ENCODE measurements at regions not wholly inside any gene's neighbourhood (a gene's known extent, or its start where the extent isn't known, plus 50 kb on each side); places are given as distances from the start of the nearest gene placed in this dataset.
"Not testable (repeated sequence)": the region's sequence is repeated elsewhere in the genome, so short reads cannot be mapped to it uniquely, and the experiment has no call there.

GRCh38 chr22:49694462-49695260 lies 133.0 kb downstream of the BRD1 start:
- DNase-seq = no peak

- DNase-seq = no peak
Measured at GRCh38 chr22:49693848-49694247, 133.8 kb downstream of the BRD1 start.

GRCh38 chr22:49693416-49693815 lies 134.3 kb downstream of the BRD1 start:
- DNase-seq = no peak

GRCh38 chr22:49692499-49693225 lies 135.0 kb downstream of the BRD1 start:
- peak; percentile 55 for DNase-seq

- DNase-seq = peak; percentile 47
Measured at GRCh38 chr22:49691256-49691655, 136.4 kb downstream of the BRD1 start.

- no peak for DNase-seq
Measured at GRCh38 chr22:49690454-49690853, 137.2 kb downstream of the BRD1 start.

- no peak for DNase-seq
Measured at GRCh38 chr22:49689858-49690257, 137.8 kb downstream of the BRD1 start.

GRCh38 chr22:49689255-49689770 lies 138.4 kb downstream of the BRD1 start:
- peak; percentile 49 for DNase-seq

- DNase-seq = no peak
Measured at GRCh38 chr22:49688516-49689254, 139.0 kb downstream of the BRD1 start.

- peak; percentile 49 for DNase-seq
Measured at GRCh38 chr22:49687786-49688515, 139.7 kb downstream of the BRD1 start.

GRCh38 chr22:49687333-49687732 lies 140.3 kb downstream of the BRD1 start:
- peak; percentile 47 for DNase-seq

GRCh38 chr22:49686495-49687219 lies 141.0 kb downstream of the BRD1 start:
- DNase-seq = peak; percentile 49

GRCh38 chr22:49685686-49686085 lies 142.0 kb downstream of the BRD1 start:
- DNase-seq = no peak

- DNase-seq = no peak
Measured at GRCh38 chr22:49685116-49685515, 142.6 kb downstream of the BRD1 start.

- no peak for DNase-seq
Measured at GRCh38 chr22:49683032-49683431, 144.6 kb downstream of the BRD1 start.

GRCh38 chr22:49680819-49681218 lies 146.9 kb downstream of the BRD1 start:
- DNase-seq = not testable (repeated sequence)

GRCh38 chr22:49678842-49679170 lies 148.9 kb downstream of the BRD1 start:
- DNase-seq = no peak

GRCh38 chr22:49678137-49678841 lies 149.4 kb downstream of the BRD1 start:
- DNase-seq = peak; percentile 54

- DNase-seq = no peak
Measured at GRCh38 chr22:49677495-49677889, 150.2 kb downstream of the BRD1 start.

- DNase-seq = peak; percentile 49
Measured at GRCh38 chr22:49676783-49677494, 150.7 kb downstream of the BRD1 start.

GRCh38 chr22:49676230-49676629 lies 151.4 kb downstream of the BRD1 start:
- DNase-seq = no peak
